ENCODE measurements at regions not wholly inside any gene's neighbourhood (a gene's known extent, or its start where the extent isn't known, plus 50 kb on each side); places are given as distances from the start of the nearest gene placed in this dataset.

- Histone ChIP-seq H3K4me1 (ENCODE audit: control insufficient read depth, insufficient read depth, low read length) (peaks cover 16% of the 10 kb centered on the region), H3K9me3 (ENCODE audit: control insufficient read depth, low read length) (no peaks in the 10 kb centered on the region), H3K27me3 (ENCODE audit: control insufficient read depth, insufficient read depth, low read length, poor library complexity, severe bottlenecking) (no peaks in the 10 kb centered on the region), H3K4me3 (ENCODE audit: insufficient read depth, low read depth, low read length) (no peak overlapping the region), H3K36me3 (ENCODE audit: control insufficient read depth, insufficient read depth, low read length) (no peaks in the 10 kb centered on the region), H3K27ac (ENCODE audit: insufficient read depth, low read depth, low read length, poor library complexity, severe bottlenecking) (no peak overlapping the region)
- WGBS, 2 experiments = 85 to 87% methylated on average over 2 of the region's 2 CpGs
Observed at GRCh38 chr14:76974365-76974764, 54.1 kb downstream of the IRF2BPL start.

GRCh38 chr14:76971549-76971948, 57.0 kb downstream of the IRF2BPL start:
- WGBS, 2 experiments = 85 to 87% methylated on average over 6 of the region's 6 CpGs
- H3K27ac ChIP-seq (ENCODE audit: insufficient read depth, low read depth, low read length, poor library complexity, severe bottlenecking) = no peak overlapping the region

GRCh38 chr14:76968621-76969063, 59.9 kb downstream of the IRF2BPL start:
- Histone ChIP-seq H3K27ac (ENCODE audit: insufficient read depth, low read depth, low read length, poor library complexity, severe bottlenecking) (no peak overlapping the region), H3K36me3 (ENCODE audit: control insufficient read depth, insufficient read depth, low read length) (no peaks in the 10 kb centered on the region), H3K27me3 (ENCODE audit: control insufficient read depth, insufficient read depth, low read length, poor library complexity, severe bottlenecking) (no peaks in the 10 kb centered on the region), H3K4me3 (ENCODE audit: insufficient read depth, low read depth, low read length) (no peak overlapping the region), H3K9me3 (ENCODE audit: control insufficient read depth, low read length) (no peaks in the 10 kb centered on the region), H3K4me1 (ENCODE audit: control insufficient read depth, insufficient read depth, low read length) (peaks cover 18% of the 10 kb centered on the region)
- 33 to 42% methylated on average over 16 of the region's 16 CpGs for WGBS, 2 experiments

More at GRCh38 chr14:76971549-76971948, 57.0 kb downstream of the IRF2BPL start:
- H3K9me3 ChIP-seq (ENCODE audit: control insufficient read depth, low read length) = no peaks in the 10 kb centered on the region
- peaks cover 8% of the 10 kb centered on the region for H3K4me1 ChIP-seq (ENCODE audit: control insufficient read depth, insufficient read depth, low read length)
- H3K27me3 ChIP-seq (ENCODE audit: control insufficient read depth, insufficient read depth, low read length, poor library complexity, severe bottlenecking) = no peaks in the 10 kb centered on the region
- no peaks in the 10 kb centered on the region for H3K36me3 ChIP-seq (ENCODE audit: control insufficient read depth, insufficient read depth, low read length)
- H3K4me3 ChIP-seq (ENCODE audit: insufficient read depth, low read depth, low read length) = no peak overlapping the region

GRCh38 chr14:76967788-76968187, 60.7 kb downstream of the IRF2BPL start:
- H3K27ac ChIP-seq (ENCODE audit: insufficient read depth, low read depth, low read length, poor library complexity, severe bottlenecking) = no peak overlapping the region
- no peaks in the 10 kb centered on the region for H3K9me3 ChIP-seq (ENCODE audit: control insufficient read depth, low read length)
- WGBS, 2 experiments = 95 to 96% methylated on average over 7 of the region's 7 CpGs
- H3K4me1 ChIP-seq (ENCODE audit: control insufficient read depth, insufficient read depth, low read length) = peaks cover 18% of the 10 kb centered on the region
- no peaks in the 10 kb centered on the region for H3K27me3 ChIP-seq (ENCODE audit: control insufficient read depth, insufficient read depth, low read length, poor library complexity, severe bottlenecking)
- no peak overlapping the region for H3K4me3 ChIP-seq (ENCODE audit: insufficient read depth, low read depth, low read length)
- H3K36me3 ChIP-seq (ENCODE audit: control insufficient read depth, insufficient read depth, low read length) = no peaks in the 10 kb centered on the region

- Histone ChIP-seq H3K27ac (ENCODE audit: insufficient read depth, low read depth, low read length, poor library complexity, severe bottlenecking) (no peak overlapping the region), H3K27me3 (ENCODE audit: control insufficient read depth, insufficient read depth, low read length, poor library complexity, severe bottlenecking) (peaks cover 2% of the 10 kb centered on the region), H3K4me3 (ENCODE audit: insufficient read depth, low read depth, low read length) (no peak overlapping the region), H3K9me3 (ENCODE audit: control insufficient read depth, low read length) (no peaks in the 10 kb centered on the region), H3K36me3 (ENCODE audit: control insufficient read depth, insufficient read depth, low read length) (no peaks in the 10 kb centered on the region), H3K4me1 (ENCODE audit: control insufficient read depth, insufficient read depth, low read length) (peaks cover 24% of the 10 kb centered on the region)
- 80 to 86% methylated on average over 5 of the region's 5 CpGs for WGBS, 2 experiments
Observed at GRCh38 chr14:76965232-76965631, 63.3 kb downstream of the IRF2BPL start.

GRCh38 chr14:76964695-76965094, 63.8 kb downstream of the IRF2BPL start:
- Histone ChIP-seq H3K4me1 (ENCODE audit: control insufficient read depth, insufficient read depth, low read length) (peaks cover 24% of the 10 kb centered on the region), H3K36me3 (ENCODE audit: control insufficient read depth, insufficient read depth, low read length) (no peaks in the 10 kb centered on the region), H3K9me3 (ENCODE audit: control insufficient read depth, low read length) (no peaks in the 10 kb centered on the region), H3K27ac (ENCODE audit: insufficient read depth, low read depth, low read length, poor library complexity, severe bottlenecking) (no peak overlapping the region), H3K27me3 (ENCODE audit: control insufficient read depth, insufficient read depth, low read length, poor library complexity, severe bottlenecking) (peaks cover 4% of the 10 kb centered on the region), H3K4me3 (ENCODE audit: insufficient read depth, low read depth, low read length) (no peak overlapping the region)
- 57 to 67% methylated on average over 5 of the region's 5 CpGs for WGBS, 2 experiments

GRCh38 chr14:76963372-76963771, 65.1 kb downstream of the IRF2BPL start:
- Histone ChIP-seq H3K36me3 (ENCODE audit: control insufficient read depth, insufficient read depth, low read length) (no peaks in the 10 kb centered on the region), H3K27me3 (ENCODE audit: control insufficient read depth, insufficient read depth, low read length, poor library complexity, severe bottlenecking) (peaks cover 4% of the 10 kb centered on the region), H3K27ac (ENCODE audit: insufficient read depth, low read depth, low read length, poor library complexity, severe bottlenecking) (no peak overlapping the region), H3K9me3 (ENCODE audit: control insufficient read depth, low read length) (no peaks in the 10 kb centered on the region), H3K4me1 (ENCODE audit: control insufficient read depth, insufficient read depth, low read length) (peaks cover 24% of the 10 kb centered on the region), H3K4me3 (ENCODE audit: insufficient read depth, low read depth, low read length) (no peak overlapping the region)
- WGBS, 2 experiments = 93 to 95% methylated on average over 3 of the region's 3 CpGs

GRCh38 chr14:76962303-76962660, 66.2 kb downstream of the IRF2BPL start:
- H3K4me3 ChIP-seq (ENCODE audit: insufficient read depth, low read depth, low read length) = peak overlapping the region; percentile 16
- WGBS, 2 experiments = 82 to 94% methylated on average over 1 of the region's 1 CpG
- peak overlapping the region; percentile 44 for H3K27ac ChIP-seq (ENCODE audit: insufficient read depth, low read depth, low read length, poor library complexity, severe bottlenecking)
- peaks cover 4% of the 10 kb centered on the region for H3K27me3 ChIP-seq (ENCODE audit: control insufficient read depth, insufficient read depth, low read length, poor library complexity, severe bottlenecking)
- H3K9me3 ChIP-seq (ENCODE audit: control insufficient read depth, low read length) = no peaks in the 10 kb centered on the region
- H3K4me1 ChIP-seq (ENCODE audit: control insufficient read depth, insufficient read depth, low read length) = peaks cover 27% of the 10 kb centered on the region
- no peaks in the 10 kb centered on the region for H3K36me3 ChIP-seq (ENCODE audit: control insufficient read depth, insufficient read depth, low read length)

- Histone ChIP-seq H3K4me3 (ENCODE audit: insufficient read depth, low read depth, low read length) (peak overlapping the region; percentile 16), H3K9me3 (ENCODE audit: control insufficient read depth, low read length) (no peaks in the 10 kb centered on the region)
- WGBS, 2 experiments = 2% methylated on average over 24 of the region's 24 CpGs
Observed at GRCh38 chr14:76961631-76962302, 66.7 kb downstream of the IRF2BPL start.

GRCh38 chr14:76958980-76959710, 69.4 kb downstream of the IRF2BPL start:
- Histone ChIP-seq H3K27ac (ENCODE audit: insufficient read depth, low read depth, low read length, poor library complexity, severe bottlenecking) (no peak overlapping the region), H3K9me3 (ENCODE audit: control insufficient read depth, low read length) (no peaks in the 10 kb centered on the region)

More at GRCh38 chr14:76961631-76962302, 66.7 kb downstream of the IRF2BPL start:
- Histone ChIP-seq H3K4me1 (ENCODE audit: control insufficient read depth, insufficient read depth, low read length) (peaks cover 32% of the 10 kb centered on the region), H3K27ac (ENCODE audit: insufficient read depth, low read depth, low read length, poor library complexity, severe bottlenecking) (peak overlapping the region; percentile 70), H3K27me3 (ENCODE audit: control insufficient read depth, insufficient read depth, low read length, poor library complexity, severe bottlenecking) (peaks cover 4% of the 10 kb centered on the region), H3K36me3 (ENCODE audit: control insufficient read depth, insufficient read depth, low read length) (no peaks in the 10 kb centered on the region)

More at GRCh38 chr14:76958980-76959710, 69.4 kb downstream of the IRF2BPL start:
- Histone ChIP-seq H3K4me3 (ENCODE audit: insufficient read depth, low read depth, low read length) (no peak overlapping the region), H3K36me3 (ENCODE audit: control insufficient read depth, insufficient read depth, low read length) (no peaks in the 10 kb centered on the region), H3K4me1 (ENCODE audit: control insufficient read depth, insufficient read depth, low read length) (peaks cover 34% of the 10 kb centered on the region), H3K27me3 (ENCODE audit: control insufficient read depth, insufficient read depth, low read length, poor library complexity, severe bottlenecking) (peaks cover 4% of the 10 kb centered on the region)
- 90 to 92% methylated on average over 8 of the region's 8 CpGs for WGBS, 2 experiments

All from ectodermal cell (in vitro differentiated cells).